Mononuclear cell (primary cell): ENCODE measurements at regions not wholly inside any gene's neighbourhood (a gene's known extent, or its start where the extent isn't known, plus 50 kb on each side); places are given as distances from the start of the nearest gene placed in this dataset.
"Not testable (repeated sequence)": the region's sequence is repeated elsewhere in the genome, so short reads cannot be mapped to it uniquely, and the experiment has no call there.

ENCODE experiments used
- H3K27me3 ChIP-seq: 2 replicates; pipeline ENCODE4 v1.6.0; 2011; ENCODE audit warnings: low read length, control low read depth; ENCODE audit not compliant: insufficient read depth
- H3K4me1 ChIP-seq: 2 replicates; pipeline ENCODE4 v1.5.1; 2011; ENCODE audit warnings: mild to moderate bottlenecking, low read length, control low read depth; ENCODE audit not compliant: insufficient read depth
- H3K4me3 ChIP-seq: 2 replicates; pipeline ENCODE4 v1.5.1; 2011; ENCODE audit warnings: mild to moderate bottlenecking, low read length, moderate library complexity
- H3K9me3 ChIP-seq: 2 replicates; pipeline ENCODE4 v1.5.1; 2011; ENCODE audit warnings: low read depth, mild to moderate bottlenecking, control low read depth, low read length

- H3K9me3 ChIP-seq, result no peaks in the 10 kb centered on the region
- no peaks in the 10 kb centered on the region for H3K27me3 ChIP-seq
- peaks cover 4% of the 10 kb centered on the region for H3K4me1 ChIP-seq
- H3K4me3 ChIP-seq, result no peak overlapping the region
Measured at GRCh38 chrX:109782994-109783700, 50.1 kb upstream of the ACSL4 start.

- no peak overlapping the region for H3K4me3 ChIP-seq
- peaks cover 4% of the 10 kb centered on the region for H3K4me1 ChIP-seq
- no peaks in the 10 kb centered on the region for H3K9me3 ChIP-seq
- no peaks in the 10 kb centered on the region for H3K27me3 ChIP-seq
Measured at GRCh38 chrX:109783701-109784079, 50.6 kb upstream of the ACSL4 start.

- no peak overlapping the region for H3K4me3 ChIP-seq
- H3K9me3 ChIP-seq, result no peaks in the 10 kb centered on the region
- peaks cover 4% of the 10 kb centered on the region for H3K4me1 ChIP-seq
- H3K27me3 ChIP-seq, result no peaks in the 10 kb centered on the region
Measured at GRCh38 chrX:109785053-109785452, 52.0 kb upstream of the ACSL4 start.

- H3K27me3 ChIP-seq, H3K4me1 ChIP-seq, H3K9me3 ChIP-seq, H3K4me3 ChIP-seq: not testable (repeated sequence)
Measured at GRCh38 chrX:109790511-109790910, 57.5 kb upstream of the ACSL4 start.

- H3K4me1 ChIP-seq, result no peaks in the 10 kb centered on the region
- H3K4me3 ChIP-seq, result no peak overlapping the region
- no peaks in the 10 kb centered on the region for H3K9me3 ChIP-seq
- no peaks in the 10 kb centered on the region for H3K27me3 ChIP-seq
Measured at GRCh38 chrX:109793191-109793590, 60.1 kb upstream of the ACSL4 start.

- Histone ChIP-seq H3K27me3 (no peaks in the 10 kb centered on the region), H3K4me1 (no peaks in the 10 kb centered on the region), H3K9me3 (no peaks in the 10 kb centered on the region), H3K4me3 (no peak overlapping the region)
Measured at GRCh38 chrX:109795682-109796081, 62.6 kb upstream of the ACSL4 start.

GRCh38 chrX:109797311-109797975, 64.4 kb upstream of the ACSL4 start:
- Histone ChIP-seq H3K9me3 (no peaks in the 10 kb centered on the region), H3K27me3 (no peaks in the 10 kb centered on the region), H3K4me3 (no peak overlapping the region), H3K4me1 (no peaks in the 10 kb centered on the region)

- Histone ChIP-seq H3K4me1 (no peaks in the 10 kb centered on the region), H3K9me3 (no peaks in the 10 kb centered on the region), H3K4me3 (no peak overlapping the region), H3K27me3 (no peaks in the 10 kb centered on the region)
Measured at GRCh38 chrX:109812236-109812635, 79.2 kb upstream of the ACSL4 start.

GRCh38 chrX:109813236-109813635, 80.2 kb upstream of the ACSL4 start:
- Histone ChIP-seq H3K4me1 (no peaks in the 10 kb centered on the region), H3K4me3 (no peak overlapping the region), H3K27me3 (no peaks in the 10 kb centered on the region), H3K9me3 (no peaks in the 10 kb centered on the region)

- H3K9me3 ChIP-seq, result no peaks in the 10 kb centered on the region
- no peak overlapping the region for H3K4me3 ChIP-seq
- no peaks in the 10 kb centered on the region for H3K4me1 ChIP-seq
- no peaks in the 10 kb centered on the region for H3K27me3 ChIP-seq
Measured at GRCh38 chrX:109818976-109819375, 85.9 kb upstream of the ACSL4 start.

GRCh38 chrX:109822861-109823260, 89.8 kb upstream of the ACSL4 start:
- Histone ChIP-seq H3K4me1 (no peaks in the 10 kb centered on the region), H3K27me3 (no peaks in the 10 kb centered on the region), H3K4me3 (no peak overlapping the region), H3K9me3 (no peaks in the 10 kb centered on the region)

- no peak overlapping the region for H3K4me3 ChIP-seq
- peaks cover 13% of the 10 kb centered on the region for H3K4me1 ChIP-seq
- H3K9me3 ChIP-seq, result no peaks in the 10 kb centered on the region
- no peaks in the 10 kb centered on the region for H3K27me3 ChIP-seq
Measured at GRCh38 chrX:109826954-109827708, 94.1 kb upstream of the ACSL4 start.

- H3K4me3 ChIP-seq, result no peak overlapping the region
- H3K4me1 ChIP-seq, result peaks cover 13% of the 10 kb centered on the region
- H3K9me3 ChIP-seq, result no peaks in the 10 kb centered on the region
- H3K27me3 ChIP-seq, result no peaks in the 10 kb centered on the region
Measured at GRCh38 chrX:109827772-109828171, 94.7 kb upstream of the ACSL4 start.

GRCh38 chrX:109830157-109830703, 97.2 kb upstream of the ACSL4 start:
- H3K4me1 ChIP-seq, result peaks cover 13% of the 10 kb centered on the region
- no peak overlapping the region for H3K4me3 ChIP-seq
- H3K27me3 ChIP-seq, result no peaks in the 10 kb centered on the region
- no peaks in the 10 kb centered on the region for H3K9me3 ChIP-seq

- Histone ChIP-seq H3K9me3 (no peaks in the 10 kb centered on the region), H3K27me3 (no peaks in the 10 kb centered on the region), H3K4me3 (no peak overlapping the region), H3K4me1 (peaks cover 13% of the 10 kb centered on the region)
Measured at GRCh38 chrX:109830704-109831206, 97.7 kb upstream of the ACSL4 start.
